ENCODE measurements at regions not wholly inside any gene's neighbourhood (a gene's known extent, or its start where the extent isn't known, plus 50 kb on each side); places are given as distances from the start of the nearest gene placed in this dataset.

DNA sequence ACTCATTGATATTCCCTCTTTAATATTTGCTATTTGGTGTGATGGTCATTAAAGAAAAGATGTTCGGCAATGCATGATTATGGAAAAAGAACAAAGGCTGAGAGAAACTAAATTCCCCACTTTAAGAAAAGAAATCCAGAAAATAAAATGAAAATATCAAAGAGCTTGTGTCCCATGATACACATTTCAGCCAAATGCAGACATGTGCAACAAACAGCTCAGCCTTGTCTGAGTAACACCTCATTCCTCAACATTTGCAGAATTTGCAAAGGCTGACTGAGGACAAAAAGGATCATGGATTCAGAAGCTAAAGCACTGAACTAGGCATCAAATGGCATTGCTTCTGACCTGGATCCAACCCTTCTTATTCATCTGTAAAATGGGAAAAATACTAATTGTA, 281.0 kb downstream of the RAB28 start:
- Histone ChIP-seq H3K9me3 (no peaks in the 10 kb centered on the region), H3K4me1 (no peaks in the 10 kb centered on the region), H3K4me3 (no peak overlapping the region), H3K36me3 (no peaks in the 10 kb centered on the region), H3K27me3 (no peaks in the 10 kb centered on the region), H3K27ac (no peak overlapping the region)
- DNase-seq: no peak
- peak in 1 of 2 donors; percentile 26 for ATAC-seq (ENCODE audit: low FRiP score in 2 of 2)
- WGBS, 2 donors: 60 to 70% methylated on average over 1 of the region's 1 CpG
- TF ChIP-seq CTCF (IDR thresholded peaks at IDR 0.05) (no peak), EP300 (IDR thresholded peaks at IDR 0.05) (no peak), POLR2AphosphoS5 (IDR thresholded peaks at IDR 0.05) (no peak), POLR2A (IDR thresholded peaks at IDR 0.05) (no peak)

DNA sequence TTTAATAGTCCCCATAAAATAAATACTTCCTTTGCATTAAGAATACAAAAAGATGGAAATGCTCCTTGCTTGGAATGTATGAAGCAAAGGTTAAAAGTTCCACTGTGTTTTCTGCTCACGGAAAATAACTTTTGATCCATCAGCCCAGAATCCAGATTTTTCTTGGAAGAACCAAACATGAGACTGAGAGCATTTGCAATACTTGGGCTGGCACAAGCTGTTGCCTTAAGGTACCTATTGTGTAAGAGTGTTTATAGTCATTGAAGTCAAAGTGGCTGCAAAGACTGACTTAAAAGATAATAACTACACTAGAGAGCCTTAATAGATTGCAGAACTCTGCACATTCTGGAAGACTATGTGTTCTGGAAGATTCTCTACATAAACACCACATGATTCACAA, 281.4 kb downstream of the RAB28 start:
- ATAC-seq (ENCODE audit: low FRiP score in 2 of 2) (peak in 1 of 2 donors; percentile 48), DNase-seq (no peak)
- Histone ChIP-seq H3K9me3 (no peaks in the 10 kb centered on the region), H3K4me1 (no peaks in the 10 kb centered on the region), H3K4me3 (no peak overlapping the region), H3K27me3 (no peaks in the 10 kb centered on the region), H3K27ac (no peak overlapping the region), H3K36me3 (no peaks in the 10 kb centered on the region)
- no peak for TF ChIP-seq POLR2A (IDR thresholded peaks at IDR 0.05)
- no peak for TF ChIP-seq POLR2AphosphoS5 (IDR thresholded peaks at IDR 0.05)
- no peak for TF ChIP-seq EP300 (IDR thresholded peaks at IDR 0.05)
- TF ChIP-seq CTCF (IDR thresholded peaks at IDR 0.05): no peak
- 67 to 92% methylated on average over 1 of the region's 1 CpG for WGBS, 2 donors

GRCh38 chr4:13201241-13201640, 282.9 kb downstream of the RAB28 start:
- Histone ChIP-seq H3K36me3 (no peaks in the 10 kb centered on the region), H3K4me3 (no peak overlapping the region), H3K27ac (no peak overlapping the region), H3K9me3 (no peaks in the 10 kb centered on the region), H3K27me3 (no peaks in the 10 kb centered on the region), H3K4me1 (no peaks in the 10 kb centered on the region)
- ATAC-seq (ENCODE audit: low FRiP score in 2 of 2): no peak
- no peak for DNase-seq
- TF ChIP-seq EP300 (IDR thresholded peaks at IDR 0.05) (no peak), POLR2AphosphoS5 (IDR thresholded peaks at IDR 0.05) (no peak)
- WGBS, 2 donors: 82 to 87% methylated on average over 3 of the region's 3 CpGs

- WGBS, 2 donors: 96% methylated on average over 4 of the region's 4 CpGs
- no peak overlapping the region for H3K27ac ChIP-seq
- no peak overlapping the region for H3K4me3 ChIP-seq
- no peaks in the 10 kb centered on the region for H3K36me3 ChIP-seq
- no peak for ATAC-seq (ENCODE audit: low FRiP score in 2 of 2)
- H3K27me3 ChIP-seq: no peaks in the 10 kb centered on the region
- no peak for TF ChIP-seq CTCF (IDR thresholded peaks at IDR 0.05)
- TF ChIP-seq POLR2AphosphoS5 (IDR thresholded peaks at IDR 0.05): no peak
- no peak for TF ChIP-seq POLR2A (IDR thresholded peaks at IDR 0.05)
- no peak for TF ChIP-seq EP300 (IDR thresholded peaks at IDR 0.05)
- no peaks in the 10 kb centered on the region for H3K4me1 ChIP-seq
- no peaks in the 10 kb centered on the region for H3K9me3 ChIP-seq
- no peak for DNase-seq
Measured at GRCh38 chr4:13196721-13197120, 287.4 kb downstream of the RAB28 start.

DNA sequence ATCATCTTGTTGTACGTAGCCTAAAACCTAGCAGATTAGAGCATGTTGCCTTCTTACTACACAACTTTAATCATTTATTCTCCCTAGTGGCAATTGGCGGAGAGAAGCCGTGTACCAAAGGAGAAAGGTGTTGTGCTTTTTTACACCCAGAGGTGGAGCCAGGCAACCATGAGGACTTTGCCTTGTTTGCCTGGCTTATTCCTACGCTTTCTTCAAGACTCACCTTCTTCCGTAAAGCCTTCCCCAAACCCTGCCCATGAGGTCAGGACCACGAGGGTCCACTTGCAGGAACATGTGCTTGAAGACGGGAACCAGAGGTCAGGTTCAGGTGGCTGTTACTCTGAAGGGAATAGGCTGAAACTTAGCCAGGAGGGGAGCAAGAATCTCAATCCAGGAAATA, 290.5 kb downstream of the RAB28 start:
- Histone ChIP-seq H3K27me3 (no peaks in the 10 kb centered on the region), H3K27ac (no peak overlapping the region), H3K9me3 (no peaks in the 10 kb centered on the region), H3K4me3 (no peak overlapping the region), H3K4me1 (no peaks in the 10 kb centered on the region), H3K36me3 (no peaks in the 10 kb centered on the region)
- TF ChIP-seq POLR2AphosphoS5 (IDR thresholded peaks at IDR 0.05): no peak
- TF ChIP-seq CTCF (IDR thresholded peaks at IDR 0.05): no peak
- TF ChIP-seq EP300 (IDR thresholded peaks at IDR 0.05): no peak
- TF ChIP-seq POLR2A (IDR thresholded peaks at IDR 0.05): no peak
- DNase-seq (no peak), ATAC-seq (ENCODE audit: low FRiP score in 2 of 2) (no peak)
- 88 to 91% methylated on average over 7 of the region's 7 CpGs for WGBS, 2 donors
